Tibial artery (tissue), 4 donors: ENCODE measurements at regions not wholly inside any gene's neighbourhood (a gene's known extent, or its start where the extent isn't known, plus 50 kb on each side); places are given as distances from the start of the nearest gene placed in this dataset.

ENCODE experiments used
- DNase-seq, 2 donors: peaks; one replicate each; pipeline ENCODE4 v3.0.0-alpha.2; 2019
- H3K27ac ChIP-seq, 2 donors: fragments of 200-600 bp; sonication (generic) in 1 of 2; 1 replicate in 1 of 2; 2 replicates in 1 of 2; pipeline ENCODE4 v1.5.1; 2018 to 2019; ENCODE audit warnings: mild to moderate bottlenecking in 1 of 2
- H3K27me3 ChIP-seq, 2 donors: fragments of 200-600 bp; sonication (generic) in 1 of 2; one replicate each; pipeline versions ENCODE4 v1.5.1 to v1.6.0; 2016 to 2019
- H3K36me3 ChIP-seq, 3 donors: fragments of 200-600 bp; sonication (generic) in 2 of 3; one replicate each; pipeline ENCODE4 v1.5.1; 2016 to 2019; ENCODE audit warnings: mild to moderate bottlenecking in 2 of 3
- H3K4me1 ChIP-seq, 4 donors: fragments of 200-600 bp; sonication (generic) in 2 of 4; 1 replicate in 3 of 4; 2 replicates in 1 of 4; pipeline ENCODE4 v1.5.1; 2016 to 2019
- H3K4me3 ChIP-seq, 2 donors: fragments of 200-600 bp; sonication (generic) in 1 of 2; 1 replicate in 1 of 2; 2 replicates in 1 of 2; pipeline ENCODE4 v1.5.1; 2018 to 2019; ENCODE audit warnings: mild to moderate bottlenecking in 2 of 2
- H3K9me3 ChIP-seq, 3 donors: fragments of 200-600 bp; sonication (generic) in 1 of 3; one replicate each; pipeline ENCODE4 v1.5.1; 2016 to 2019
- intact Hi-C: fragments of 100-400 bp; cut with DNase I; formaldehyde crosslinking; loops from one replicate; pipeline ENCODE4 v1.15.0; 2023; ENCODE audit warnings: low total_unique reads
- TF ChIP-seq, protein P1 (sequence below), 2 experiments: fragments of 200-600 bp in 1 of 2; fragments of 450-650 bp in 1 of 2; IDR thresholded peaks; one replicate each; pipeline ENCODE4 v1.5.1; 2017 to 2019; ENCODE audit warnings: antibody characterized with exemption in 2 of 2, mild to moderate bottlenecking in 1 of 2, moderate library complexity in 1 of 2

DNA sequence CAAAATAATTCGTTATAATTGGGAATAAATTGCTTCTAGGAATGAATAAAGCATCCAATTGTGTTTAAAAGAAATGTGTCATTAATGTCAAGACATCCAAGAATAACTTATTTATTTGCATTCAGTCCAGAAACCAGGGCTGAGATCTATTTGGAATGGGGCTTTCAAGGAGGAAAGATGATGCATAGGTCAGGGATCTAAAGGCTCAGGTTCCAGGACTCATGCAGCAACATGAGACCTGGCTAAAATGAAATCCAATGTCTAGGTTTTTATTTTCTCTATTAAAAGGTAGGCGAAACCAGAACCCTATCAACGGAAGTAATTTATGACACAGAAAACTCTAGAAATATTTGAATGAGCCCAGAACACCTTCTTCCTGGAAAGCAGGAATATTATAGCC is 376.8 kb downstream of the SEC16B start:
- Histone ChIP-seq H3K27ac (no peak overlapping the region), H3K4me1 (no peaks in the 10 kb centered on the region), H3K9me3 (no peaks in the 10 kb centered on the region), H3K36me3 (no peaks in the 10 kb centered on the region), H3K27me3 (no peaks in the 10 kb centered on the region), H3K4me3 (no peak overlapping the region)
- intact Hi-C loops: no loop called here
- TF ChIP-seq, protein P1, sequence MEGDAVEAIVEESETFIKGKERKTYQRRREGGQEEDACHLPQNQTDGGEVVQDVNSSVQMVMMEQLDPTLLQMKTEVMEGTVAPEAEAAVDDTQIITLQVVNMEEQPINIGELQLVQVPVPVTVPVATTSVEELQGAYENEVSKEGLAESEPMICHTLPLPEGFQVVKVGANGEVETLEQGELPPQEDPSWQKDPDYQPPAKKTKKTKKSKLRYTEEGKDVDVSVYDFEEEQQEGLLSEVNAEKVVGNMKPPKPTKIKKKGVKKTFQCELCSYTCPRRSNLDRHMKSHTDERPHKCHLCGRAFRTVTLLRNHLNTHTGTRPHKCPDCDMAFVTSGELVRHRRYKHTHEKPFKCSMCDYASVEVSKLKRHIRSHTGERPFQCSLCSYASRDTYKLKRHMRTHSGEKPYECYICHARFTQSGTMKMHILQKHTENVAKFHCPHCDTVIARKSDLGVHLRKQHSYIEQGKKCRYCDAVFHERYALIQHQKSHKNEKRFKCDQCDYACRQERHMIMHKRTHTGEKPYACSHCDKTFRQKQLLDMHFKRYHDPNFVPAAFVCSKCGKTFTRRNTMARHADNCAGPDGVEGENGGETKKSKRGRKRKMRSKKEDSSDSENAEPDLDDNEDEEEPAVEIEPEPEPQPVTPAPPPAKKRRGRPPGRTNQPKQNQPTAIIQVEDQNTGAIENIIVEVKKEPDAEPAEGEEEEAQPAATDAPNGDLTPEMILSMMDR (IDR thresholded peaks at IDR 0.05): no peak
- no peak for DNase-seq

GRCh38 chr1:177592624-177593023 is 377.2 kb downstream of the SEC16B start:
- intact Hi-C loops: no loop called here
- no peaks in the 10 kb centered on the region for H3K4me1 ChIP-seq
- H3K36me3 ChIP-seq: no peaks in the 10 kb centered on the region
- no peak for DNase-seq
- no peak overlapping the region for H3K4me3 ChIP-seq
- H3K27ac ChIP-seq: no peak overlapping the region
- TF ChIP-seq, protein P1 (IDR thresholded peaks at IDR 0.05): no peak
- H3K9me3 ChIP-seq: no peaks in the 10 kb centered on the region
- H3K27me3 ChIP-seq: no peaks in the 10 kb centered on the region

DNA sequence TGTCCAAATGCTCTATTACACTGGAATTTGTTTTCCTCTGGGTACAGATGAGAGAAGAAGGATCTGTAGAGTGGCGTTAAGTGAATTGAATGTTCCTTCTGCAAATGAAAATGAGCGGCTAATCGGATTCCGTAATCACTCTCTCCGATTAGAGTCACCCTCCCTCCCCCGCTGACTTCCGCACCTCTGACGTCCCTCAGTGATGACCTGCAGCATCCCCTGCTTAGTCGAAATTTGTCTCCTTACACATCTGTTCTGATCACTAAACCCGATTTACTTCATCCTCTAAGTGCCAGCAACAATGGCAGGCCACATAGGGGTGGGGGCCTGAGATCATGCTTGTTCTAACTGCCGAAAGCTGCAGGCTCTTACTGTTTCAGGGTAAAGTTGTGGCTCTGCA is 378.7 kb downstream of the SEC16B start:
- TF ChIP-seq, protein P1 (IDR thresholded peaks at IDR 0.05): no peak

DNA sequence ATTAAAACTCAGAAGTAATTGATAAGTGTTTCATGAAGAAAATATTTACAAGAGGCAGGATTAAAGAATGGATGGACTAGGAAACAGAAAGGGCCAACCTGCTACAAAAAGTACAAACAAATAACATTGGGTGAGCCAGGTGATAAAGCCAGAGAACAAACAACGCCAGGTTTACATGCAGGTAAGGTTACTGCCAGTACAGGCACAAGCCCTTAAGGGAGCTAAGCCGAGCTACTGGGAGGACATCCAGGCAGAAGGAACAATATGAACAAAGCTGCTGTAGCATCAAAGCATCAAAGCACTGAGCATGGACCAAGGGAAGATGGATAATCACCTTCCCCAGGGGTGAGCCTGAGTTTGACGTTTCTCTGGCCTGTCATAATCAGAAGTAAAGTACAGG is 380.7 kb downstream of the SEC16B start:
- Histone ChIP-seq H3K36me3 (no peaks in the 10 kb centered on the region), H3K4me1 (peaks cover 0 to 15% (median 7%) of the 10 kb centered on the region in 4 donors), H3K27ac (no peak overlapping the region), H3K27me3 (no peaks in the 10 kb centered on the region), H3K9me3 (no peaks in the 10 kb centered on the region), H3K4me3 (no peak overlapping the region)
- no peak for DNase-seq
- intact Hi-C loops: no loop called here
- TF ChIP-seq, protein P1 (IDR thresholded peaks at IDR 0.05): no peak

More for the DNA sequence above, 378.7 kb downstream of the SEC16B start:
- H3K4me1 ChIP-seq: peaks cover 0 to 7% (median under 1%) of the 10 kb centered on the region in 4 donors
- no peaks in the 10 kb centered on the region for H3K27me3 ChIP-seq
- H3K4me3 ChIP-seq: no peak overlapping the region
- intact Hi-C loops: no loop called here
- H3K36me3 ChIP-seq: no peaks in the 10 kb centered on the region
- no peak overlapping the region for H3K27ac ChIP-seq
- H3K9me3 ChIP-seq: no peaks in the 10 kb centered on the region
- no peak for DNase-seq

GRCh38 chr1:177586429-177586828 is 383.4 kb downstream of the SEC16B start:
- peaks cover 0 to 15% (median 7%) of the 10 kb centered on the region in 4 donors for H3K4me1 ChIP-seq
- intact Hi-C loops: no loop called here
- H3K9me3 ChIP-seq: no peaks in the 10 kb centered on the region
- no peak overlapping the region for H3K27ac ChIP-seq
- no peaks in the 10 kb centered on the region for H3K27me3 ChIP-seq
- DNase-seq: no peak
- no peak overlapping the region for H3K4me3 ChIP-seq
- TF ChIP-seq, protein P1 (IDR thresholded peaks at IDR 0.05): no peak
- H3K36me3 ChIP-seq: no peaks in the 10 kb centered on the region
